Loucy (cell line): ENCODE measurements at regions not wholly inside any gene's neighbourhood (a gene's known extent, or its start where the extent isn't known, plus 50 kb on each side); places are given as distances from the start of the nearest gene placed in this dataset.

Experiments
- H2AFZ ChIP-seq: fragments of 200-600 bp; sonication (generic); 2 replicates; pipeline ENCODE4 v1.6.0; 2016; ENCODE audit warnings: antibody characterized with exemption, mild to moderate bottlenecking, low read length, moderate library complexity
- H3F3A ChIP-seq: fragments of 200-600 bp; 2 replicates; pipeline ENCODE4 v1.6.0; 2016; ENCODE audit warnings: antibody characterized with exemption, low read depth, mild to moderate bottlenecking
- H3K27me3 ChIP-seq: fragments of 200-600 bp; sonication (generic); 2 replicates; pipeline ENCODE4 v1.6.1; 2014; ENCODE audit warnings: low read length, mild to moderate bottlenecking; ENCODE audit not compliant: insufficient read depth, poor library complexity, severe bottlenecking
- H3K36me3 ChIP-seq: fragments of 200-600 bp; sonication (generic); 2 replicates; pipeline ENCODE4 v1.6.1; 2016; ENCODE audit warnings: low read length; ENCODE audit not compliant: insufficient read depth
- H3K4me1 ChIP-seq: fragments of 200-600 bp; sonication (generic); 2 replicates; pipeline ENCODE4 v1.5.1; 2014; ENCODE audit warnings: low read length, mild to moderate bottlenecking; ENCODE audit not compliant: insufficient read depth, poor library complexity, severe bottlenecking
- H3K4me2 ChIP-seq: fragments of 200-600 bp; sonication (generic); 2 replicates; pipeline ENCODE4 v1.6.0; 2014; ENCODE audit warnings: antibody characterized with exemption, low read length, low read depth, mild to moderate bottlenecking; ENCODE audit not compliant: poor library complexity, severe bottlenecking
- H3K4me3 ChIP-seq: fragments of 200-600 bp; sonication (generic); 2 replicates; pipeline ENCODE4 v1.5.1; 2014; ENCODE audit warnings: low read length, mild to moderate bottlenecking, mixed read lengths; ENCODE audit not compliant: poor library complexity, severe bottlenecking
- H3K79me2 ChIP-seq: fragments of 200-600 bp; sonication (generic); 2 replicates; pipeline ENCODE4 v1.6.1; 2014; ENCODE audit warnings: low read length; ENCODE audit not compliant: insufficient read depth
- H3K9ac ChIP-seq: fragments of 200-600 bp; sonication (generic); 2 replicates; pipeline ENCODE4 v1.6.0; 2014; ENCODE audit warnings: mild to moderate bottlenecking, low read depth, low read length, moderate library complexity; ENCODE audit not compliant: poor library complexity, severe bottlenecking
- H3K9me2 ChIP-seq: fragments of 200-600 bp; sonication (generic); replicated peaks from 2 replicates; pipeline ENCODE4 v1.6.1; 2016; ENCODE audit warnings: low read depth, low read length, mixed read lengths
- H3K9me3 ChIP-seq: fragments of 200-600 bp; sonication (generic); 2 replicates; pipeline ENCODE4 v1.6.1; 2014; ENCODE audit warnings: mild to moderate bottlenecking, antibody characterized with exemption, low read length, low read depth; ENCODE audit not compliant: insufficient read depth
- H4K20me1 ChIP-seq: fragments of 200-600 bp; sonication (generic); 2 replicates; pipeline ENCODE4 v1.6.0; 2014; ENCODE audit warnings: antibody characterized with exemption, low read length, mild to moderate bottlenecking; ENCODE audit not compliant: insufficient read depth, poor library complexity, severe bottlenecking
- EZH2phosphoT487 ChIP-seq: fragments of 200-600 bp; IDR thresholded peaks from 2 replicates; pipeline ENCODE4 v1.6.1; 2018; ENCODE audit warnings: antibody characterized with exemption, mild to moderate bottlenecking, moderate library complexity, borderline replicate concordance
- TF ChIP-seq, protein P1 (sequence below): fragments of 200-600 bp; sonication (generic); conservative IDR thresholded peaks from 2 replicates; pipeline ENCODE4 v1.5.1; 2014; ENCODE audit warnings: mild to moderate bottlenecking, antibody characterized with exemption, low read length

DNA sequence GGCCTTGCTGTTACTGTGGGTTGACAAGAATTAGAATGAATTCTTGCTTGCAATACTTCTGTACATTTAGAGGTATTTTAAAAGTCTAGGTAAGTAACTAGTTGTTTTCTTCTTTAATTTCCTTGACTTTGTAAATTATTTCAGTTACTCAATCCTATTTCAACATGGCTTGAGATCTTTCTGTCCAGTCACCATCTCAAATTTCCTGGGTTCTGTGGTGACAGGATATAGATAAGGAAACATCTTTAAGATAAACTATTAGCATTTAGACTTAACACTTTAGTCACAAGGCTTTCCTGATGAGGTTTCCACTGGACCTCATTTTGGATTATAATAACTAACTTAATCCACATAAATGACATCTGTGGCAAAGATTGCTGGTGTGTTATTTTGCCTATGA is 195.9 kb upstream of the DPH6 start:
- no peak overlapping the region for H3K4me3 ChIP-seq
- TF ChIP-seq EZH2phosphoT487 = no peak
- no peak overlapping the region for H3K9ac ChIP-seq
- no peaks in the 10 kb centered on the region for H3F3A ChIP-seq
- H3K9me3 ChIP-seq = no peaks in the 10 kb centered on the region
- H4K20me1 ChIP-seq = no peaks in the 10 kb centered on the region
- H3K4me1 ChIP-seq = no peaks in the 10 kb centered on the region
- H3K9me2 ChIP-seq = no peaks in the 10 kb centered on the region
- no peak overlapping the region for H2AFZ ChIP-seq
- H3K4me2 ChIP-seq = no peak overlapping the region
- no peaks in the 10 kb centered on the region for H3K79me2 ChIP-seq
- H3K27me3 ChIP-seq = no peaks in the 10 kb centered on the region
- no peaks in the 10 kb centered on the region for H3K36me3 ChIP-seq

DNA sequence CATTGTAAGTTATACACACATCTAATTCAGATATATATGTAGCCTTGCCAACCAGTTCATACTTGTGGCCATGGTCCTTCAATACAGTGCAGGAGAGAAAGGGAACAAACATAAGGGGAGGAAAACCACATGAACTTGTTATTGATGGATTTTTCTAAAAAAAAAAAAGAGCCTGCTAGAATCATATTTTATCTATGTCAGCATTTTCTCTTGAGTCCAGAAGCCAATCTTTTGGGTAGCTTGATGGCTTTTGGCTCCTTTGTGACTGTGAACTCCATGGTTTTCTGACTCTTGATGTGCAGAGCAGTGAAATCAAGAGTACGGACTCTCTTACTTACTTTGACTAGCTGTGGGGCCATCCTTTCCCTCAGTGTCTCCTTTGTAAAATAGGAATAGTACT is 197.4 kb upstream of the DPH6 start:
- H3F3A ChIP-seq = no peaks in the 10 kb centered on the region

DNA sequence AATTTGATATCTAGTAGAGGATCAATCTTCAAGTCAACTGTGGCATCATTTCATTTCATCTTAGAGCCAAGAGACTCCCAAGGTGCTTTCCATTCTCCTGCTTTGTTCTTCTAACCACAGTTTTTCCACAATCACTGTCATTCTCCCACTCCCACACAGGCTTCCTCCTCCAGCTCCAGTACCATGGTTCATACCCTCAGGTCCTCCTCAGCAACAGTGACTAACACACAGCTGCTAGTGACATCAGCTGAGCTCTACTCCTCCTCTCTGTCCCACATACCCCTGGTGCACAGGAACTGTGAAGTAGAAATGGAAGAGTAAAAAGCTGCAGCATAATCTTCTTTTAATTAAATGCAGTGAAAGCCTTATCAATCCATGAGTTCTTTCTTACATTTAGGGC is 200.2 kb upstream of the DPH6 start:
- Histone ChIP-seq H3K36me3 (no peaks in the 10 kb centered on the region), H3F3A (no peaks in the 10 kb centered on the region), H3K4me1 (no peaks in the 10 kb centered on the region), H4K20me1 (no peaks in the 10 kb centered on the region), H3K4me3 (no peak overlapping the region), H3K9ac (no peak overlapping the region), H3K79me2 (no peaks in the 10 kb centered on the region), H2AFZ (no peak overlapping the region), H3K27me3 (no peaks in the 10 kb centered on the region), H3K4me2 (no peak overlapping the region), H3K9me2 (no peaks in the 10 kb centered on the region), H3K9me3 (no peaks in the 10 kb centered on the region)
- TF ChIP-seq, protein P1, sequence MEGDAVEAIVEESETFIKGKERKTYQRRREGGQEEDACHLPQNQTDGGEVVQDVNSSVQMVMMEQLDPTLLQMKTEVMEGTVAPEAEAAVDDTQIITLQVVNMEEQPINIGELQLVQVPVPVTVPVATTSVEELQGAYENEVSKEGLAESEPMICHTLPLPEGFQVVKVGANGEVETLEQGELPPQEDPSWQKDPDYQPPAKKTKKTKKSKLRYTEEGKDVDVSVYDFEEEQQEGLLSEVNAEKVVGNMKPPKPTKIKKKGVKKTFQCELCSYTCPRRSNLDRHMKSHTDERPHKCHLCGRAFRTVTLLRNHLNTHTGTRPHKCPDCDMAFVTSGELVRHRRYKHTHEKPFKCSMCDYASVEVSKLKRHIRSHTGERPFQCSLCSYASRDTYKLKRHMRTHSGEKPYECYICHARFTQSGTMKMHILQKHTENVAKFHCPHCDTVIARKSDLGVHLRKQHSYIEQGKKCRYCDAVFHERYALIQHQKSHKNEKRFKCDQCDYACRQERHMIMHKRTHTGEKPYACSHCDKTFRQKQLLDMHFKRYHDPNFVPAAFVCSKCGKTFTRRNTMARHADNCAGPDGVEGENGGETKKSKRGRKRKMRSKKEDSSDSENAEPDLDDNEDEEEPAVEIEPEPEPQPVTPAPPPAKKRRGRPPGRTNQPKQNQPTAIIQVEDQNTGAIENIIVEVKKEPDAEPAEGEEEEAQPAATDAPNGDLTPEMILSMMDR = no peak

More for the DNA sequence above, 197.4 kb upstream of the DPH6 start:
- H3K4me2 ChIP-seq = no peak overlapping the region
- H3K27me3 ChIP-seq = no peaks in the 10 kb centered on the region
- H2AFZ ChIP-seq = no peak overlapping the region
- no peaks in the 10 kb centered on the region for H4K20me1 ChIP-seq
- TF ChIP-seq EZH2phosphoT487 = no peak
- TF ChIP-seq, protein P1 = no peak
- H3K36me3 ChIP-seq = no peaks in the 10 kb centered on the region
- H3K9ac ChIP-seq = no peak overlapping the region
- H3K9me2 ChIP-seq = no peaks in the 10 kb centered on the region
- no peaks in the 10 kb centered on the region for H3K79me2 ChIP-seq
- no peak overlapping the region for H3K4me3 ChIP-seq
- H3K9me3 ChIP-seq = no peaks in the 10 kb centered on the region
- no peaks in the 10 kb centered on the region for H3K4me1 ChIP-seq

DNA sequence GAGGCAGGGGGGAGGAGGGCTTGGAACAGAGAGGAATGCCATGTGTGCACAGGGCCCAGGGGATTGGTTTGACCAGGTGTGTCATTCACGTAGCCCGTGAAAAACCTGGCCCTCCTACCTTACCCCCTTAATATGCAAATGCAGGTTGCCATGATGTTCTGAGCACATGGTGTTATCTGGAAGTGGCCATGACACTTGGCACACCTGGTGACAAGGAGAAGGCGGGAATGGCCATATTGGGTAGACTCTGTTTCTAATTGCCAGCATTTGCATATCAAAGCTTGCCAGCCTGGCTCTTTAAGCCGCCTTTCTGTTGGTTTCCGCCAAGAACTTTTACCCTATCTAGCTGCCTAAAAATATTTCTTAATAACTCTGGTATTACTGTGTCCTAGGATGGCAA is 202.1 kb upstream of the DPH6 start:
- TF ChIP-seq, protein P1 = no peak
- TF ChIP-seq EZH2phosphoT487 = no peak
- H3K79me2 ChIP-seq = no peaks in the 10 kb centered on the region
- no peaks in the 10 kb centered on the region for H3F3A ChIP-seq

More for the DNA sequence above, 202.1 kb upstream of the DPH6 start:
- Histone ChIP-seq H3K36me3 (no peaks in the 10 kb centered on the region), H3K27me3 (no peaks in the 10 kb centered on the region), H3K4me3 (no peak overlapping the region), H3K9ac (no peak overlapping the region), H3K9me2 (no peaks in the 10 kb centered on the region), H3K4me2 (no peak overlapping the region), H2AFZ (no peak overlapping the region), H3K9me3 (no peaks in the 10 kb centered on the region), H4K20me1 (no peaks in the 10 kb centered on the region), H3K4me1 (no peaks in the 10 kb centered on the region)
